Mesenchymal stem cell (in vitro differentiated cells and primary cell): ENCODE measurements at regions not wholly inside any gene's neighbourhood (a gene's known extent, or its start where the extent isn't known, plus 50 kb on each side); places are given as distances from the start of the nearest gene placed in this dataset.

ENCODE experiments used
- DNase-seq: peaks from one replicate; pipeline ENCODE4 v3.0.0-alpha.2; 2013
- H2AFZ ChIP-seq: one replicate; pipeline ENCODE4 v1.6.1; 2013; ENCODE audit warnings: low read depth, mild to moderate bottlenecking, control low read depth, inconsistent platforms, low read length, moderate library complexity
- H2AK5ac ChIP-seq: 2 replicates; pipeline ENCODE4 v1.6.1; 2013; ENCODE audit warnings: low read length, moderate library complexity, mild to moderate bottlenecking, inconsistent platforms; ENCODE audit not compliant: severe bottlenecking
- H2BK120ac ChIP-seq: one replicate; pipeline ENCODE4 v1.6.1; 2013; ENCODE audit warnings: low read depth, mild to moderate bottlenecking, inconsistent platforms, low read length, moderate library complexity
- H2BK12ac ChIP-seq, 2 experiments: one replicate each; pipeline ENCODE4 v1.6.1; 2013; ENCODE audit warnings: inconsistent platforms in 2 of 2, low read length in 2 of 2, mild to moderate bottlenecking in 2 of 2, moderate library complexity in 2 of 2, control low read depth in 1 of 2
- H2BK15ac ChIP-seq: one replicate; pipeline ENCODE4 v1.6.1; 2013; ENCODE audit warnings: mild to moderate bottlenecking, low read depth, inconsistent platforms; ENCODE audit not compliant: poor library complexity, severe bottlenecking
- H2BK5ac ChIP-seq: 2 replicates; pipeline ENCODE4 v1.6.1; 2013; ENCODE audit warnings: low read depth, mild to moderate bottlenecking, low read length, control low read depth, inconsistent platforms; ENCODE audit not compliant: poor library complexity, severe bottlenecking
- H3K14ac ChIP-seq, 2 experiments: one replicate each; pipeline ENCODE4 v1.6.1; 2013; ENCODE audit warnings: inconsistent platforms in 2 of 2, low read length in 2 of 2, control low read depth in 1 of 2, mild to moderate bottlenecking in 1 of 2, moderate library complexity in 1 of 2
- H3K18ac ChIP-seq, 2 experiments: one replicate each; pipeline ENCODE4 v1.6.1; 2013; ENCODE audit warnings: inconsistent platforms in 2 of 2, low read length in 2 of 2, control low read depth in 1 of 2, low read depth in 1 of 2, mild to moderate bottlenecking in 1 of 2
- H3K23ac ChIP-seq, 2 experiments: one replicate each; pipeline ENCODE4 v1.6.1; 2013; ENCODE audit warnings: inconsistent platforms in 2 of 2, low read length in 2 of 2, mild to moderate bottlenecking in 2 of 2, moderate library complexity in 2 of 2, control low read depth in 1 of 2
- H3K27ac ChIP-seq: 2 replicates; pipeline ENCODE4 v1.5.1; 2013; ENCODE audit warnings: mild to moderate bottlenecking, moderate library complexity, low read length, control low read depth, inconsistent platforms; ENCODE audit not compliant: poor library complexity, severe bottlenecking
- H3K27me3 ChIP-seq, 2 experiments: 2 replicates each; pipeline versions ENCODE4 v1.6.1 to v1.7.0; 2013; ENCODE audit warnings: low read length in 2 of 2, mild to moderate bottlenecking in 2 of 2, moderate library complexity in 2 of 2, control low read depth in 1 of 2, inconsistent platforms in 1 of 2; ENCODE audit not compliant: control insufficient read depth in 1 of 2, insufficient read depth in 1 of 2
- H3K36me3 ChIP-seq, 2 experiments: 2 replicates each; pipeline versions ENCODE4 v1.6.1 to v1.7.0; 2013; ENCODE audit warnings: low read length in 2 of 2, control low read depth in 1 of 2, inconsistent platforms in 1 of 2, low read depth in 1 of 2, mild to moderate bottlenecking in 1 of 2; ENCODE audit not compliant: insufficient read depth in 2 of 2, control insufficient read depth in 1 of 2
- H3K4ac ChIP-seq, 2 experiments: one replicate each; pipeline ENCODE4 v1.6.1; 2013; ENCODE audit warnings: inconsistent platforms in 2 of 2, low read length in 2 of 2, mild to moderate bottlenecking in 2 of 2, moderate library complexity in 2 of 2, control low read depth in 1 of 2, low read depth in 1 of 2
- H3K4me1 ChIP-seq: 2 replicates; pipeline ENCODE4 v1.6.1; 2013; ENCODE audit warnings: low read depth, low read length, control low read depth; ENCODE audit not compliant: control insufficient read depth, insufficient read depth
- H3K4me2 ChIP-seq: 2 replicates; pipeline ENCODE4 v1.6.1; 2013; ENCODE audit warnings: low read length, mild to moderate bottlenecking, inconsistent platforms; ENCODE audit not compliant: poor library complexity, severe bottlenecking
- H3K4me3 ChIP-seq, 2 experiments: 2 replicates each; pipeline versions ENCODE4 v1.5.1 to v1.7.0; 2013; ENCODE audit warnings: low read length in 2 of 2, mild to moderate bottlenecking in 2 of 2, control low read depth in 1 of 2, low read depth in 1 of 2; ENCODE audit not compliant: insufficient read depth in 1 of 2
- H3K79me1 ChIP-seq: replicated peaks from 2 replicates; pipeline ENCODE4 v1.6.1; 2013; ENCODE audit warnings: mild to moderate bottlenecking, control low read depth, low read length, inconsistent platforms; ENCODE audit not compliant: poor library complexity, severe bottlenecking
- H3K9ac ChIP-seq: 2 replicates; pipeline ENCODE4 v1.7.0; 2013; ENCODE audit warnings: mild to moderate bottlenecking, low read length, moderate library complexity
- H3K9me3 ChIP-seq: 2 replicates; pipeline ENCODE4 v1.7.0; 2013; ENCODE audit warnings: mild to moderate bottlenecking, low read length; ENCODE audit not compliant: control insufficient read depth
- H4K8ac ChIP-seq: one replicate; pipeline ENCODE4 v1.6.1; 2013; ENCODE audit warnings: inconsistent platforms, mild to moderate bottlenecking, low read length, moderate library complexity
- H4K91ac ChIP-seq: one replicate; pipeline ENCODE4 v1.6.1; 2013; ENCODE audit warnings: mild to moderate bottlenecking, low read length, inconsistent platforms
- WGBS: methylation state at CpG from one replicate; pipeline ENCODE4 v1.1.7; 2013; ENCODE audit warnings: mixed read lengths; 5-methylcytosine and 5-hydroxymethylcytosine counted together

GRCh38 chr1:82264802-82265201 lies 464.1 kb downstream of the ADGRL2 start:
- Histone ChIP-seq H4K8ac (no peak overlapping the region), H3K14ac (no peak overlapping the region), H4K91ac (no peak overlapping the region), H2BK15ac (no peak overlapping the region), H2BK12ac (no peak overlapping the region), H3K9me3 (no peaks in the 10 kb centered on the region), H3K79me1 (no peaks in the 10 kb centered on the region), H3K18ac (no peak overlapping the region), H3K27me3 (no peaks in the 10 kb centered on the region), H3K4me1 (no peaks in the 10 kb centered on the region), H2AK5ac (no peak overlapping the region), H3K23ac (no peak overlapping the region), H3K27ac (no peak overlapping the region), H2BK120ac (no peak overlapping the region), H3K4ac (no peak overlapping the region), H3K4me3 (no peak overlapping the region), H2AFZ (no peak overlapping the region), H3K36me3 (no peaks in the 10 kb centered on the region), H3K4me2 (no peak overlapping the region), H2BK5ac (no peak overlapping the region), H3K9ac (no peak overlapping the region)
- WGBS: 100% methylated on average over 3 of the region's 3 CpGs
- no peak for DNase-seq

- no peak overlapping the region for H3K4me2 ChIP-seq
- H2BK5ac ChIP-seq: no peak overlapping the region
- no peak overlapping the region for H2AK5ac ChIP-seq
Measured at GRCh38 chr1:82263396-82263795, 462.7 kb downstream of the ADGRL2 start.

DNA sequence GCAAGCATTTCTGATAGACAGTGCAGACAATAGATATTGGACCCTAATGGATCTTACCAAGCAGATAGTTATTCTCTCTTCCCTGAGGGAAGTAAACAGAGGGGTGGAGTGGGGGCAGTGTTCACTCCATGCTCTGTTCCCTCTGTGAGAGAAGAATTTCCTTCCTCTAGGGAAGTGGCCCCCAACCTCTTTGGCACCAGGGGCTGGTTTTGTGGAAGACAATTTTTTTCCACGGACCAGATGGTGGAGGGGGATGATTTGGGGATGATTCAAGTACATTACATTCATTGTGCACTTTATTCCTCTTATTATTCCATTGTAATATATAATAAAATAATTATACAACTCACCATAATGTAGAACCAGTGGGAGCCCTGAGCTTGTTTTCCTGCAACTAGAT lies 459.9 kb downstream of the ADGRL2 start:
- no peaks in the 10 kb centered on the region for H3K36me3 ChIP-seq
- H2BK120ac ChIP-seq: no peak overlapping the region
- H3K18ac ChIP-seq: no peak overlapping the region
- no peak overlapping the region for H3K14ac ChIP-seq
- H3K23ac ChIP-seq: no peak overlapping the region
- no peak overlapping the region for H3K4me3 ChIP-seq
- no peak overlapping the region for H2AFZ ChIP-seq
- no peaks in the 10 kb centered on the region for H3K4me1 ChIP-seq
- H2BK5ac ChIP-seq: no peak overlapping the region
- no peak overlapping the region for H3K9ac ChIP-seq
- H4K8ac ChIP-seq: no peak overlapping the region
- H3K4me2 ChIP-seq: no peak overlapping the region
- no peaks in the 10 kb centered on the region for H3K27me3 ChIP-seq
- H4K91ac ChIP-seq: no peak overlapping the region
- H3K9me3 ChIP-seq: no peaks in the 10 kb centered on the region
- H3K27ac ChIP-seq: no peak overlapping the region
- H2BK15ac ChIP-seq: no peak overlapping the region
- no peaks in the 10 kb centered on the region for H3K79me1 ChIP-seq
- WGBS: no CpG with 5 or more reads among the region's 1 CpG
- no peak overlapping the region for H3K4ac ChIP-seq
- H2BK12ac ChIP-seq: no peak overlapping the region
- no peak overlapping the region for H2AK5ac ChIP-seq
- no peak for DNase-seq

More at GRCh38 chr1:82263396-82263795, 462.7 kb downstream of the ADGRL2 start:
- Histone ChIP-seq H2AFZ (no peak overlapping the region), H3K4me1 (no peaks in the 10 kb centered on the region), H3K23ac (no peak overlapping the region), H3K79me1 (no peaks in the 10 kb centered on the region), H3K14ac (no peak overlapping the region), H3K18ac (no peak overlapping the region), H4K91ac (no peak overlapping the region), H3K9ac (no peak overlapping the region), H2BK12ac (no peak overlapping the region), H3K36me3 (no peaks in the 10 kb centered on the region), H3K27me3 (no peaks in the 10 kb centered on the region), H3K4me3 (no peak overlapping the region), H3K9me3 (no peaks in the 10 kb centered on the region), H3K27ac (no peak overlapping the region), H3K4ac (no peak overlapping the region), H2BK15ac (no peak overlapping the region), H4K8ac (no peak overlapping the region), H2BK120ac (no peak overlapping the region)
- no peak for DNase-seq
- 100% methylated on average over 1 of the region's 1 CpG for WGBS

DNA sequence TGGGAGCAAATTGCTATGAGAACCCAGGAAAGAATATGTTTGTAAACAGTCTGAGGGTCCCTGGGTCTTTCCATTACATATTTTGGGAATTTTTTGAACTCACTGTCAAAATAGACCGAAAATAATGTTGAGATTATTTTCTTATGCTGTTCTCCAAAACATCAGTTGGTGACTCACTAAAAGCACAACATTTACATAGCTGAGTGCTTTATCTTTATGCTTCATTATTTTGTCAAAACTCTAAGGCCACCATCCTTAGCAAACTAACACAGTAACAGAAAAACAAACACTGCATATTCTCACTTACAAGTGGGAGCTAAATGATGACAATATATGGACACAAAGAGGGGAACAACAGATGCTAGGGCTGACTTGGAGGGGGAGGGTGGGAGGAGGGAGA lies 459.3 kb downstream of the ADGRL2 start:
- H3K4me1 ChIP-seq: no peaks in the 10 kb centered on the region
- H3K9ac ChIP-seq: no peak overlapping the region
- no peak overlapping the region for H3K23ac ChIP-seq
- WGBS: 100% methylated on average over 1 of the region's 1 CpG
- H3K4me2 ChIP-seq: no peak overlapping the region
- no peak overlapping the region for H3K4me3 ChIP-seq
- H3K14ac ChIP-seq: no peak overlapping the region
- H2BK120ac ChIP-seq: no peak overlapping the region
- no peaks in the 10 kb centered on the region for H3K36me3 ChIP-seq
- no peaks in the 10 kb centered on the region for H3K9me3 ChIP-seq
- peak; percentile 5 for DNase-seq
- H3K79me1 ChIP-seq: no peaks in the 10 kb centered on the region
- H2BK5ac ChIP-seq: no peak overlapping the region
- H3K27me3 ChIP-seq: no peaks in the 10 kb centered on the region
- H2AK5ac ChIP-seq: no peak overlapping the region
- no peak overlapping the region for H2AFZ ChIP-seq
- no peak overlapping the region for H3K27ac ChIP-seq
- H3K4ac ChIP-seq: no peak overlapping the region
- H4K91ac ChIP-seq: no peak overlapping the region
- no peak overlapping the region for H2BK15ac ChIP-seq
- no peak overlapping the region for H3K18ac ChIP-seq
- no peak overlapping the region for H2BK12ac ChIP-seq
- H4K8ac ChIP-seq: no peak overlapping the region
